Activated naive CD4-positive, alpha-beta T cell treated with anti-CD3 and anti-CD28 coated beads for 36 hours (primary cell): ENCODE measurements at regions not wholly inside any gene's neighbourhood (a gene's known extent, or its start where the extent isn't known, plus 50 kb on each side); places are given as distances from the start of the nearest gene placed in this dataset.

ENCODE experiments used
- CTCF ChIA-PET: fragments of 350-600 bp; sonication (Branson Sonifier 250); formaldehyde crosslinking; loops from one replicate; lab custom pipeline; 2021; ENCODE audit warnings: antibody characterized with exemption; lab: Charles Lee
- DNase-seq: peaks from one replicate; pipeline ENCODE4 v3.0.0-alpha.2; 2020
- H3K27ac Mint-ChIP-seq: one replicate; pipeline ENCODE4 v1.8.0; 2021; ENCODE audit warnings: mild to moderate bottlenecking, mixed read lengths
- H3K27me3 Mint-ChIP-seq: one replicate; pipeline ENCODE4 v1.8.0; 2021; ENCODE audit warnings: low read depth, mixed read lengths
- H3K36me3 Mint-ChIP-seq: one replicate; pipeline ENCODE4 v1.8.0; 2021; ENCODE audit warnings: low read depth, mixed read lengths
- H3K4me1 Mint-ChIP-seq: one replicate; pipeline ENCODE4 v1.8.0; 2021; ENCODE audit warnings: low read depth, mixed read lengths
- H3K4me3 Mint-ChIP-seq: one replicate; pipeline ENCODE4 v1.8.0; 2021; ENCODE audit warnings: mild to moderate bottlenecking, moderate library complexity, mixed read lengths
- H3K9me3 Mint-ChIP-seq: one replicate; pipeline ENCODE4 v1.8.0; 2021; ENCODE audit warnings: mixed read lengths
- intact Hi-C: fragments of 100-400 bp; cut with micrococcal nuclease; formaldehyde crosslinking; loops from one replicate; pipeline ENCODE4 v1.15.1; 2023

DNA sequence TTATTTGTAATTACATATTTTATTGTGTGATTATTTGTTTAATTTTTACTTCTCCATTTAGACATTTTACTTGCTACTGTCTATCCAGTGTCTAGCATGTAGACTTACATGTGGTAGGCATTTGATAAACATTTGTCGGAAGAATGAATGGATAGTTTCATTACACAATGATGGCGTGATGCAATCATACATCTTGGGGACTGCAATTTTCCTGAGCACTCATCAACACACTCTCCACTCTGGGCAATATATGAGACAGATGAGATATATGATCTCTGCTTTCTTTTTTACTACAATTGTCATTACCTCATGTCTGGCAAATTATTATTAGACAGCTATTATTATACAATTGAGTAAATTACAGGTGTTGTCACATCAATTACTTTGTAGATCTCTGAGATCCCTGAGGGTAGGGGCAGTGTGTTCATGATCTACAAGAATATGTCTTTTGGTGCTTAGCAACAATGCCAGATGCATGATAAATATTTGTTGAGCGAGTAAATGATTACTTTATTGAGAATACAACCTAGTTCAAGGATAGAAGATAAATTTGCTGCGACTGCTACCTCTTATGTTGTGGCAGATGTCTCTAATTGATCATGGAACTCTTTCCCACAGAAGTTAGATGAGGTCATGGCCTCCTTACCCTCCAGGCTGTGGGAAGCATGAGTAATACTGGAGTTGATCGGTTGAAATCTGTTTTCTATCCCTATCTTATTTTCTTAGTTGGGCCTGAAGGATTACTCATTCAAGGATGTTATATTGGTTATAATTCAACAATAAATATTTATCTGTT, 416.0 kb downstream of the LRIG3 start:
- Mint-ChIP-seq H3K4me3 (no peak overlapping the region), H3K27me3 (peaks cover 2% of the 10 kb centered on the region), H3K36me3 (no peaks in the 10 kb centered on the region), H3K27ac (no peak overlapping the region), H3K4me1 (no peaks in the 10 kb centered on the region), H3K9me3 (no peaks in the 10 kb centered on the region)
- intact Hi-C loops = no loop called here
- DNase-seq = no peak
- CTCF ChIA-PET = no interaction called here

- Mint-ChIP-seq H3K9me3 (peaks cover 5% of the 10 kb centered on the region), H3K27ac (no peak overlapping the region), H3K4me3 (no peak overlapping the region), H3K4me1 (no peaks in the 10 kb centered on the region), H3K27me3 (peaks cover 2% of the 10 kb centered on the region), H3K36me3 (no peaks in the 10 kb centered on the region)
- no peak for DNase-seq
- intact Hi-C loops = no loop called here
- CTCF ChIA-PET = no interaction called here
These were observed 411.0 kb downstream of the LRIG3 start for GRCh38 chr12:58509116-58509885.

- Mint-ChIP-seq H3K27ac (no peak overlapping the region), H3K36me3 (no peaks in the 10 kb centered on the region), H3K4me1 (no peaks in the 10 kb centered on the region), H3K9me3 (peaks cover 15% of the 10 kb centered on the region), H3K27me3 (no peaks in the 10 kb centered on the region), H3K4me3 (no peak overlapping the region)
- CTCF ChIA-PET = no interaction called here
- no peak for DNase-seq
- intact Hi-C loops = no loop called here
These were observed 406.9 kb downstream of the LRIG3 start for GRCh38 chr12:58513301-58513834.

DNA sequence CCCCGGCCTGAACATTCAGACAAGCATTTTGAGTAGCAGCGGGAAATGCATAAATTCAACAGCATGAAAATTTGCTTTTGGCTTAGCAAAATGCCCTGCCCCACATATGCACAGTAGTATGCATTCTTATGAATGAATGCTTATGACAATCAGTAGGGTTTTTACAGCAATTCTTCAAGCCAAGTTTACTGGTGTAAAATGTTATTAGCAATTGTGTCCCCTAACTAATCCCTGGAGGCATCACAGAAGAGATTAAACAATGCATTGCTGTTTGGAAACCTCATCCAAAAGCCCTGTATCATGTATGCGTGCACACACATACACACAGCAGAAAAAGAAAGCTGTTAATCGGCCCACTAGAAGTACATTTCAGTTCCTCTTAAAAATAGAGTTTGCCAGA, 406.5 kb downstream of the LRIG3 start:
- CTCF ChIA-PET = no interaction called here
- Mint-ChIP-seq H3K4me3 (no peak overlapping the region), H3K36me3 (no peaks in the 10 kb centered on the region), H3K27ac (no peak overlapping the region), H3K27me3 (no peaks in the 10 kb centered on the region), H3K9me3 (peaks cover 20% of the 10 kb centered on the region), H3K4me1 (no peaks in the 10 kb centered on the region)
- no peak for DNase-seq
- intact Hi-C loops = no loop called here

GRCh38 chr12:58519839-58520238, 400.5 kb downstream of the LRIG3 start:
- Mint-ChIP-seq H3K27ac (no peak overlapping the region), H3K36me3 (no peaks in the 10 kb centered on the region), H3K9me3 (peaks cover 18% of the 10 kb centered on the region), H3K27me3 (no peaks in the 10 kb centered on the region), H3K4me1 (no peaks in the 10 kb centered on the region), H3K4me3 (no peak overlapping the region)
- intact Hi-C loops = no loop called here
- DNase-seq = no peak
- CTCF ChIA-PET = no interaction called here

GRCh38 chr12:58521152-58521551, 399.2 kb downstream of the LRIG3 start:
- no peak overlapping the region for H3K27ac Mint-ChIP-seq
- no peaks in the 10 kb centered on the region for H3K4me1 Mint-ChIP-seq
- H3K36me3 Mint-ChIP-seq = no peaks in the 10 kb centered on the region
- no peak for DNase-seq
- CTCF ChIA-PET = no interaction called here
- H3K27me3 Mint-ChIP-seq = no peaks in the 10 kb centered on the region
- H3K4me3 Mint-ChIP-seq = no peak overlapping the region
- intact Hi-C loops = no loop called here
- peaks cover 18% of the 10 kb centered on the region for H3K9me3 Mint-ChIP-seq

GRCh38 chr12:58521796-58522195, 398.5 kb downstream of the LRIG3 start:
- Mint-ChIP-seq H3K27ac (no peak overlapping the region), H3K9me3 (peaks cover 18% of the 10 kb centered on the region), H3K27me3 (no peaks in the 10 kb centered on the region), H3K4me1 (no peaks in the 10 kb centered on the region), H3K4me3 (no peak overlapping the region), H3K36me3 (no peaks in the 10 kb centered on the region)
- CTCF ChIA-PET = no interaction called here
- DNase-seq = no peak
- intact Hi-C loops = no loop called here

DNA sequence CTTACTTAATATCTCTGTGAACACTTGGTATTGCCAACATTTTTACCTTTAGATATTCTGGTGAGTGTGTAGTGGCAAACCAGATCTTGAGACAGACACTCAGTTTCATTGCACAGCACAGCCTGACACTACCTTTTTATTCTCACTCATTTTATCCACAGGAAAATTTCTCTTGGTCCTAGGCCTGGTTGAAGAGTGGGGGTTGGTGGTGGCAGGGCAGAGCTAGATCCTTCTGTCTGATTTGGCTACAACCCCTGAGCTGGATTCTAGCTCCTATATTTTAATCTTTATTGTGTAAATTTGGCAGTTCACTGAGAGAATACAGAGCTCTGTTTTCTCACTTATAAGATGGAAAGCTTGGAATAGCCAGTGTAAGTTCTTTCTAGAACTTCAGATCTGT, 396.9 kb downstream of the LRIG3 start:
- Mint-ChIP-seq H3K27ac (no peak overlapping the region), H3K9me3 (peaks cover 8% of the 10 kb centered on the region), H3K27me3 (no peaks in the 10 kb centered on the region), H3K4me1 (no peaks in the 10 kb centered on the region), H3K4me3 (no peak overlapping the region), H3K36me3 (no peaks in the 10 kb centered on the region)
- DNase-seq = no peak
- intact Hi-C loops = no loop called here
- CTCF ChIA-PET = no interaction called here

- H3K4me1 Mint-ChIP-seq = no peaks in the 10 kb centered on the region
- intact Hi-C loops = no loop called here
- H3K36me3 Mint-ChIP-seq = no peaks in the 10 kb centered on the region
- H3K27ac Mint-ChIP-seq = no peak overlapping the region
- CTCF ChIA-PET = no interaction called here
- no peaks in the 10 kb centered on the region for H3K9me3 Mint-ChIP-seq
- no peaks in the 10 kb centered on the region for H3K27me3 Mint-ChIP-seq
- no peak for DNase-seq
- H3K4me3 Mint-ChIP-seq = no peak overlapping the region
These were observed 392.0 kb downstream of the LRIG3 start for GRCh38 chr12:58528271-58528670.

DNA sequence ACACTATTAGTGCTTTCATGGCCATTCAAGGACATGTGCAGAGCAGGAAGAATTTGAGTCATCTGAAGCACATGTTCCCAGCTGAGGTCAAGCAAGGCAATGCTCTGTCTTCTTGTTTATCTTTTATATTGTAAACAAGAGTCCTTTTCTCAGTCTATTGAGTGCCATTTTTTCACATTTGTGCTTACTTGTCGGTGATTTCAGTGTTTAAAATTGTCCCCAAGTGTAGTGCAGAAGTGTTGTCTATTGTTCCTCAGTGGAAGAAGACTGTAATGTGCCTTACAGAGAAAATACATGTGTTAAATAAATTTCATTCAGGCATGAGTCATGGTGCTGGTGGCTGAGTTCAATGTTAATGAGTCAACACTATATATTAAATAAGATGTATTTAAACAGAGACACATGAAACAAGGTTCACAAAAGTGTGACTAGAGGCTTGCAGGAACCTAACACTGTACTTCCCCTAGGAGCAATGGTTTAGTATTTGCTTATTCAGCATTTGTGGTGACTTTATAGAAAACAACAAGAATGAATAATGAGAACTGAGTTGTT, 391.1 kb downstream of the LRIG3 start:
- Mint-ChIP-seq H3K27me3 (no peaks in the 10 kb centered on the region), H3K36me3 (no peaks in the 10 kb centered on the region), H3K4me1 (no peaks in the 10 kb centered on the region), H3K27ac (no peak overlapping the region), H3K4me3 (no peak overlapping the region), H3K9me3 (no peaks in the 10 kb centered on the region)
- intact Hi-C loops = no loop called here
- CTCF ChIA-PET = no interaction called here
- no peak for DNase-seq

DNA sequence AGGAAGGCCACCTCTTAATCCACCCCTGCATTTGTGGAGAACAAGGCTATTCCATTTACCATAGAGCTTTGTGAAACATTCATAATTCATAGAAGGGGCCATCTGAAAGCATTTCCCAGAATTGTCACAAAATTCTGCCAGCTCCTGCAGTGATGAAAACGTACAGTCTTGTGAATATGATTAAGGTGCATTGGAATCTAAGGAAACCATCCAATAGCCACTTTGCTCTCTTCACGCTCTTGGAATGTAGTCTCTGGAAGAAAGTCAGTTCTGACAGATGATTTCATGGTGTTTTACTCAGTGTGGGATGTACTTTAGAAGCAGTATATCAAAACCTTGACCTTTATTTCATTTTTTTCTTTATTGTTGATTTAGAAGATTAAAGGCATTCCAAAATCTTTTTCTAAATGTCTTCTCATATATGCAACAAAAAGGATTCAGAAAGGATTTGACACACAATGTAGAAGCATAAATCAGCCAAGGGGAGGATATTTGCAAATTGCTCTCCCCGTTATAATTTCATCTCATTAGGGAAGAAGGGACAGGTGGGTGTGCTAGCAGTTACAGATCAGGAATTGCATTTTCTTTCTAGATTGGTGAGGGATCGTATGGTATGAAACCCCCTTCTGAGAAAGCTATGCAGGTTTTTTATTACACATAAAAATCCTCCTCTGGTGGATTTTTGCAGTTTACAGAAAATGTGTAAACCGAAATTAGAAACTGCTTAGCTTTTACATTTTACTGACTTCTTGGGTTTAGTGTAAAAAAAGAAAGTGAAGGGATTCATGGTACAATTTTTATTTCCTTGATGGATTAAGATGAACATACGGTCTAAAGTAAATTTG, 390.2 kb downstream of the LRIG3 start:
- Mint-ChIP-seq H3K27ac (no peak overlapping the region), H3K36me3 (no peaks in the 10 kb centered on the region), H3K9me3 (no peaks in the 10 kb centered on the region), H3K4me1 (no peaks in the 10 kb centered on the region), H3K27me3 (no peaks in the 10 kb centered on the region), H3K4me3 (no peak overlapping the region)
- no peak for DNase-seq
- CTCF ChIA-PET = no interaction called here
- intact Hi-C loops = no loop called here

- CTCF ChIA-PET = no interaction called here
- Mint-ChIP-seq H3K4me1 (no peaks in the 10 kb centered on the region), H3K36me3 (no peaks in the 10 kb centered on the region), H3K4me3 (no peak overlapping the region), H3K27me3 (peaks cover 2% of the 10 kb centered on the region), H3K27ac (no peak overlapping the region), H3K9me3 (no peaks in the 10 kb centered on the region)
- intact Hi-C loops = no loop called here
- no peak for DNase-seq
These were observed 389.6 kb downstream of the LRIG3 start for GRCh38 chr12:58530742-58531062.
